PC-9 (cell line): ENCODE measurements at regions not wholly inside any gene's neighbourhood (a gene's known extent, or its start where the extent isn't known, plus 50 kb on each side); places are given as distances from the start of the nearest gene placed in this dataset.
A peak's percentile ranks its signal among the peaks of the same experiment; 100 is the strongest.
"Not testable (repeated sequence)": the region's sequence is repeated elsewhere in the genome, so short reads cannot be mapped to it uniquely, and the experiment has no call there.

ENCODE experiments used
- BruUV-seq: library from RNA; stranded (reverse); fragments of 400-500 nt; replicated peaks from 2 replicates; lab custom pipeline; 2021; lab: Mats Ljungman, UMichigan
- CTCF ChIA-PET: fragments of 300-600 bp; sonication (Branson Sonifier 250); formaldehyde crosslinking; loops from one replicate; lab custom pipeline; 2022; ENCODE audit warnings: antibody characterized with exemption; lab: Charles Lee
- POLR2A ChIA-PET: fragments of 300-600 bp; sonication (Branson Sonifier 250); formaldehyde crosslinking; loops from one replicate; lab custom pipeline; 2022; ENCODE audit warnings: antibody characterized with exemption; ENCODE audit not compliant: unreplicated experiment; lab: Charles Lee
- DNase-seq, 2 experiments: peaks; one replicate each; pipeline versions ENCODE4 v3.0.0 to v3.0.0-alpha.2; 2015 to 2022; ENCODE audit warnings: mixed read lengths in 1 of 2
- H2AFZ ChIP-seq: fragments of 200-600 bp; sonication (generic); 2 replicates; pipeline ENCODE4 v1.8.1; 2017; ENCODE audit warnings: antibody characterized with exemption
- H3F3A ChIP-seq: fragments of 200-600 bp; sonication (generic); 2 replicates; pipeline ENCODE4 v1.8.1; 2017; ENCODE audit warnings: antibody characterized with exemption, mild to moderate bottlenecking, low read depth; ENCODE audit not compliant: insufficient read depth
- H3K27ac ChIP-seq: fragments of 200-600 bp; sonication (generic); 2 replicates; pipeline ENCODE4 v1.6.1; 2016; ENCODE audit warnings: mixed run types
- H3K27me3 ChIP-seq: fragments of 200-600 bp; sonication (generic); 2 replicates; pipeline ENCODE4 v1.6.1; 2016; ENCODE audit warnings: low read depth, mixed run types; ENCODE audit not compliant: insufficient read depth
- H3K36me3 ChIP-seq: fragments of 200-600 bp; sonication (generic); 2 replicates; pipeline ENCODE4 v1.6.1; 2016; ENCODE audit warnings: low read depth, mixed run types
- H3K4me1 ChIP-seq: fragments of 200-600 bp; sonication (generic); replicated peaks from 2 replicates; pipeline ENCODE4 v1.6.1; 2016; ENCODE audit warnings: mixed run types; ENCODE audit not compliant: insufficient read depth
- H3K4me2 ChIP-seq: fragments of 200-600 bp; sonication (generic); 2 replicates; pipeline ENCODE4 v1.6.1; 2017; ENCODE audit warnings: mixed run types
- H3K4me3 ChIP-seq: fragments of 200-600 bp; sonication (generic); 2 replicates; pipeline ENCODE4 v1.6.1; 2016; ENCODE audit warnings: mixed run types
- H3K79me2 ChIP-seq: fragments of 200-600 bp; sonication (generic); 2 replicates; pipeline ENCODE4 v1.6.1; 2017; ENCODE audit warnings: low read depth, mixed run types
- H3K9me2 ChIP-seq: fragments of 200-600 bp; sonication (generic); 2 replicates; pipeline ENCODE4 v1.8.1; 2017; ENCODE audit warnings: mild to moderate bottlenecking; ENCODE audit not compliant: insufficient read depth
- H3K9me3 ChIP-seq: fragments of 200-600 bp; sonication (generic); 2 replicates; pipeline ENCODE4 v1.8.1; 2016; ENCODE audit warnings: low read depth; ENCODE audit not compliant: insufficient read depth
- H4K20me1 ChIP-seq: fragments of 200-600 bp; sonication (generic); 2 replicates; pipeline ENCODE4 v1.8.1; 2017; ENCODE audit not compliant: insufficient read depth
- CTCF ChIP-seq: fragments of 200-600 bp; sonication (generic); conservative IDR thresholded peaks from 2 replicates; pipeline ENCODE4 v1.6.1; 2017; ENCODE audit warnings: mixed run types, antibody characterized with exemption, mild to moderate bottlenecking, moderate library complexity
- EZH2 ChIP-seq: fragments of 200-600 bp; sonication (generic); IDR thresholded peaks from 2 replicates; pipeline ENCODE4 v1.8.0; 2017; ENCODE audit warnings: antibody characterized with exemption, low read depth
- intact Hi-C: fragments of 100-400 bp; cut with micrococcal nuclease; formaldehyde crosslinking; loops from one replicate; pipeline ENCODE4 v1.10.0; 2022; ENCODE audit not compliant: unreplicated experiment

- DNase-seq, result peak; percentile 4 to 43
- H3K79me2 ChIP-seq, result no peaks in the 10 kb centered on the region
- H3K36me3 ChIP-seq, result no peaks in the 10 kb centered on the region
- no peaks in the 10 kb centered on the region for H3K9me3 ChIP-seq
- no peaks in the 10 kb centered on the region for H4K20me1 ChIP-seq
- H3F3A ChIP-seq, result no peaks in the 10 kb centered on the region
- no peak for TF ChIP-seq CTCF
- no peak for TF ChIP-seq EZH2
- H3K4me1 ChIP-seq, result no peaks in the 10 kb centered on the region
- no peaks in the 10 kb centered on the region for H3K9me2 ChIP-seq
- H3K4me3 ChIP-seq, result no peak overlapping the region
- BruUV-seq, result no TSS peak
- H2AFZ ChIP-seq, result no peak overlapping the region
- POLR2A ChIA-PET, result no interaction called here
- CTCF ChIA-PET, result no interaction called here
- no peak overlapping the region for H3K4me2 ChIP-seq
- 0 out of 2 replicates have a peak, but pooled peaks cover 4% of the 10 kb centered on the region for H3K27me3 ChIP-seq
- intact Hi-C loops, result no loop called here
- H3K27ac ChIP-seq, result no peak overlapping the region
Measured at GRCh38 chr1:242811092-242811840, 286.8 kb upstream of the PLD5 start.

- ChIA-PET POLR2A (no interaction called here), CTCF (no interaction called here)
- Histone ChIP-seq H3F3A (no peaks in the 10 kb centered on the region), H3K27me3 (0 out of 2 replicates have a peak, but pooled peaks cover 2% of the 10 kb centered on the region), H4K20me1 (no peaks in the 10 kb centered on the region), H3K9me3 (no peaks in the 10 kb centered on the region), H3K4me3 (no peak overlapping the region), H3K4me1 (no peaks in the 10 kb centered on the region), H3K27ac (no peak overlapping the region), H2AFZ (no peak overlapping the region), H3K36me3 (no peaks in the 10 kb centered on the region), H3K4me2 (no peak overlapping the region), H3K9me2 (no peaks in the 10 kb centered on the region), H3K79me2 (no peaks in the 10 kb centered on the region)
- no TSS peak for BruUV-seq
- TF ChIP-seq CTCF, result no peak
- TF ChIP-seq EZH2, result no peak
- DNase-seq, result no peak
- intact Hi-C loops, result no loop called here
Measured at GRCh38 chr1:242806324-242806723, 281.8 kb upstream of the PLD5 start.

GRCh38 chr1:242805360-242805759, 280.9 kb upstream of the PLD5 start:
- CTCF ChIA-PET, result not testable (repeated sequence)

More at GRCh38 chr1:242805360-242805759, 280.9 kb upstream of the PLD5 start:
- BruUV-seq, H3F3A ChIP-seq, H3K9me3 ChIP-seq, DNase-seq, H3K79me2 ChIP-seq, H3K9me2 ChIP-seq, H3K4me1 ChIP-seq, H3K36me3 ChIP-seq, H3K4me2 ChIP-seq, H2AFZ ChIP-seq, H4K20me1 ChIP-seq, H3K4me3 ChIP-seq, H3K27ac ChIP-seq, POLR2A ChIA-PET, intact Hi-C loops, H3K27me3 ChIP-seq: not testable (repeated sequence)
